ENCODE measurements at regions not wholly inside any gene's neighbourhood (a gene's known extent, or its start where the extent isn't known, plus 50 kb on each side); places are given as distances from the start of the nearest gene placed in this dataset.

DNA sequence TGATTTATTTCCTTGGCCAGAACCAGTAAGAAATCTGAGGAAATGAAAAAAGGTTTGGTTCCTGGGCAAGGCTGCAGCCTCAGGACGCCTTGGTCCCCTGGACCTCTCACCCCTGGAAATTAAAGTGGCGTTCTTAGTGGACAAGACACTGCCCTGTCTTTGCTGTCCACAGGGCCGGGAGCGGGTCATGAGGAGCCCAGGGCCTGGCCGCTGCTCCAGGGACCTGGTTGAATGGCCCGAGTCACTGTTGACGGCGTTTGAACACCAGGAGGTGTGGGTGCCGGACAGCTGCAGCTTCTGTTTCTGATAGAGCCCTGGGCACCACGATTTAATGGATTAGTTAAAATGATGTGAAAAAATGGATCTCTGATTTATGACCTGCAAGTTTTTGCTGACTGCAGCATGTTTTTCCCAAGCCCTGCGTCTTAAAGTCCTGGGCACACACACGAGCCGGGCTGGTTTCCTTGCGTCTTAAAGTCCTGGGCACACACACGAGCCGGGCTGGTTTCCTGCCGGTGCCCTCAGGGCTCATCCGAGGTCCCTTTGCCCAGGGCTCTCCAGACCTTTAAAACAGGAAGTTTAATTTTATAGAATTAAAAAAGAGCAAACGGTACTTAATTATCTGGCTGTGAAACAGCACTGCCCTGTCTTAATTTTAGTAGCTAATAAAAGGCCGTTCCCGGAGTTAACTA, 74.1 kb upstream of the ACTRT2 start:
- TF ChIP-seq, protein P1, sequence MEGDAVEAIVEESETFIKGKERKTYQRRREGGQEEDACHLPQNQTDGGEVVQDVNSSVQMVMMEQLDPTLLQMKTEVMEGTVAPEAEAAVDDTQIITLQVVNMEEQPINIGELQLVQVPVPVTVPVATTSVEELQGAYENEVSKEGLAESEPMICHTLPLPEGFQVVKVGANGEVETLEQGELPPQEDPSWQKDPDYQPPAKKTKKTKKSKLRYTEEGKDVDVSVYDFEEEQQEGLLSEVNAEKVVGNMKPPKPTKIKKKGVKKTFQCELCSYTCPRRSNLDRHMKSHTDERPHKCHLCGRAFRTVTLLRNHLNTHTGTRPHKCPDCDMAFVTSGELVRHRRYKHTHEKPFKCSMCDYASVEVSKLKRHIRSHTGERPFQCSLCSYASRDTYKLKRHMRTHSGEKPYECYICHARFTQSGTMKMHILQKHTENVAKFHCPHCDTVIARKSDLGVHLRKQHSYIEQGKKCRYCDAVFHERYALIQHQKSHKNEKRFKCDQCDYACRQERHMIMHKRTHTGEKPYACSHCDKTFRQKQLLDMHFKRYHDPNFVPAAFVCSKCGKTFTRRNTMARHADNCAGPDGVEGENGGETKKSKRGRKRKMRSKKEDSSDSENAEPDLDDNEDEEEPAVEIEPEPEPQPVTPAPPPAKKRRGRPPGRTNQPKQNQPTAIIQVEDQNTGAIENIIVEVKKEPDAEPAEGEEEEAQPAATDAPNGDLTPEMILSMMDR (IDR thresholded peaks at IDR 0.05; ENCODE audit: low read depth, low read length, poor library complexity, severe bottlenecking), result no peak
- TF ChIP-seq EZH2phosphoT487 (IDR thresholded peaks at IDR 0.05; ENCODE audit: borderline replicate concordance, low read length), result no peak

Measured in DOHH2 (cell line).